LNCAP (cell line): ENCODE measurements at regions not wholly inside any gene's neighbourhood (a gene's known extent, or its start where the extent isn't known, plus 50 kb on each side); places are given as distances from the start of the nearest gene placed in this dataset.

Source experiments
- TF ChIP-seq, protein P1 (sequence below): fragments of 450-650 bp; IDR thresholded peaks from 2 replicates; pipeline ENCODE4 v1.5.1; 2017; ENCODE audit warnings: mild to moderate bottlenecking

DNA sequence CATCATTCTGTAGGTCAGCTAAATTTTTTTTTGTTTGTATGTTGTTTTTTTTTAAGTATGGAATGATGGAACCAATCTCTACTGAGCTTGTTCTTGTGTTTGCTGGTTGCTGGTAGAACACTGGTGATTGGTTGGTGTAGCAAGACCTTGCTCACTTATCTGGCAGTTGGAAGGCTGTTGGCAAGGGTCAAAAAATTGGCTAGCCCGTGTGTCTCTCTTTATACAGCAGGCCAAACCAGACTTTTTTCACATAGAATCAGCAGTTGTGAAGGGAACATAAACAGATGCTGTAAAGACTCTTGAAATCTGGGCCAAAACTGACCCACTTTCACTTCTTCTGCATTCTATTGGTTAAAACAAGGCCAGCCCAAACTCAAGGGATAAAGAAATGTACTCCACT, 2026.5 kb downstream of the LRRC4C start:
- TF ChIP-seq, protein P1, sequence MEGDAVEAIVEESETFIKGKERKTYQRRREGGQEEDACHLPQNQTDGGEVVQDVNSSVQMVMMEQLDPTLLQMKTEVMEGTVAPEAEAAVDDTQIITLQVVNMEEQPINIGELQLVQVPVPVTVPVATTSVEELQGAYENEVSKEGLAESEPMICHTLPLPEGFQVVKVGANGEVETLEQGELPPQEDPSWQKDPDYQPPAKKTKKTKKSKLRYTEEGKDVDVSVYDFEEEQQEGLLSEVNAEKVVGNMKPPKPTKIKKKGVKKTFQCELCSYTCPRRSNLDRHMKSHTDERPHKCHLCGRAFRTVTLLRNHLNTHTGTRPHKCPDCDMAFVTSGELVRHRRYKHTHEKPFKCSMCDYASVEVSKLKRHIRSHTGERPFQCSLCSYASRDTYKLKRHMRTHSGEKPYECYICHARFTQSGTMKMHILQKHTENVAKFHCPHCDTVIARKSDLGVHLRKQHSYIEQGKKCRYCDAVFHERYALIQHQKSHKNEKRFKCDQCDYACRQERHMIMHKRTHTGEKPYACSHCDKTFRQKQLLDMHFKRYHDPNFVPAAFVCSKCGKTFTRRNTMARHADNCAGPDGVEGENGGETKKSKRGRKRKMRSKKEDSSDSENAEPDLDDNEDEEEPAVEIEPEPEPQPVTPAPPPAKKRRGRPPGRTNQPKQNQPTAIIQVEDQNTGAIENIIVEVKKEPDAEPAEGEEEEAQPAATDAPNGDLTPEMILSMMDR: no peak

GRCh38 chr11:39425226-39425625, 2034.2 kb downstream of the LRRC4C start:
- TF ChIP-seq, protein P1: no peak

DNA sequence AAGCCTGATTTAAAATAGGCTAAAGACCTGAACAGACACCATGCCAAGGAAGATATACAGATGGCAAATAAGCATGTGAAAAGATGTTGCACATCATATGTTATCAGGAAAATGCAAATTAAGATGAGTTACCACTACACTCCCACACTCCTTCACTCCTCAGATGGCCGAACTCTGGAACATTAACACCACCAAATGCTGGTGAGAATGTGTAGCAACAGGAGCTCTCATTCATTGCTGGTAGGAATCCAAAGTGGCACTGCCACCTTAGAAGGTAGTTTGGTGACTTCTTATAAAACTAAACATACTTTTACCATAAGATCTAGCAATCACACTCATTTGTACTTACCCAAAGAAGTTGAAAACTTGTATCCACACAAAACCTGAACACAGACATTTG, 2047.3 kb downstream of the LRRC4C start:
- TF ChIP-seq, protein P1: no peak

- TF ChIP-seq, protein P1: no peak
These were observed 2073.5 kb downstream of the LRRC4C start for GRCh38 chr11:39385911-39386310.

- TF ChIP-seq, protein P1: peak; percentile 77
These were observed 2084.3 kb downstream of the LRRC4C start for GRCh38 chr11:39374963-39375698.

DNA sequence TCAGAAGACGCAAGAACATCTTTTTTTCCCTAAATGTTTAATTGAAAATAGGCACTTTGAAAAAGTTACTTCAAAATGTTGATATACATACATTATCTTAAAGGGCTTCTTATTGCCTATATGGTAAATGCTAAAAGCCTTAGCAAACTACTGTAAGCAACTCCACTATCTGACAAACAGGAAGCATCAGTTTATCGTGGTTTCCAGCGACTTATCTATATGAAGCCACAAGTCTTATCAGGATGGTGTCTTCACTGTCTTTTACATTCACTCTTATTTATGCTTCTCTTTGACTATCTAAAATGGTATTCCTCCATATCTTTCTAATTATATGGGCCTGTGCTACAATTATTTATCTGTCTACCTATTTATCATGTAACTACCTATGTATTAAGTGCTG, 2091.9 kb downstream of the LRRC4C start:
- TF ChIP-seq, protein P1: no peak

DNA sequence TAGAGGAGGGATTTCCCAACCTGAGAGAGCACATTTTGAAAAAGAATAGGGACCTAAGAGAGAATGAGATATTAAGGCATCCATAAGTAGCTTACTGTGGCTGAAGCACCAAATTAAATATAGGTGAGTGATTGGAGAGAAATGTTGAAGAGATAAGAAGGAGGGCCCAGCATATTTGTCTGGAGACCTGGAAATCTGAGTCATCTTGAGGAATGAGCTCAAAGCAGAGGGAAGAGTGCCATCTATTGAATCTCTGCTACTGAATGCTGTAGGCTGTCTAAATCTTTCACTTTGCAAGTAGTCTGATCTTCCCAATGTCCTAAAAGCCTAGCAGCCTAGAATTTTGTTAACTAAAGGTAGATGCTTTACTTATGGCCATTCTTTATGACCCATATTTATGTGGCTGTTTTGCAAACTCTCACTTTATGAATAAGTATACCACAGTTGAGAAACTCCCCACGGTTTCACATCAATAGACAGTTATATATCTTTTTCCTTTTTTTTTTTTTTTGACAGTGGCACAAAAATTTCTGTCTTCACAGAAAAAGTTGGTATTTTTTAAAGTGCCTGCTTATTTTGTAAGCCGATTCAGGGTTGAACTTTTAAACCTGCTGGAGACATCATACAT, 2093.5 kb downstream of the LRRC4C start:
- TF ChIP-seq, protein P1: peak; percentile 61
